Transverse colon (tissue), 3 donors: ENCODE measurements at regions not wholly inside any gene's neighbourhood (a gene's known extent, or its start where the extent isn't known, plus 50 kb on each side); places are given as distances from the start of the nearest gene placed in this dataset.

Experiments
- CTCF ChIP-seq, 5 experiments: fragments of 200-600 bp in 3 of 5; fragments of 450-650 bp in 2 of 5; sonication (generic) in 3 of 5; IDR thresholded peaks; 1 replicate in 2 of 5; 2 replicates in 3 of 5; pipeline ENCODE4 v1.5.1; 2016 to 2017; ENCODE audit warnings: antibody characterized with exemption in 5 of 5, inconsistent platforms in 3 of 5, mild to moderate bottlenecking in 2 of 5, moderate library complexity in 1 of 5
- EP300 ChIP-seq: sonication (generic); formaldehyde crosslinking; IDR thresholded peaks from one replicate; pipeline ENCODE4 v1.6.1; 2017; ENCODE audit warnings: antibody characterized with exemption, low read depth

- TF ChIP-seq EP300 (no peak), CTCF (IDR thresholded peaks at IDR 0.05) (no peak)
Measured at GRCh38 chr15:62485170-62485720, 320.2 kb upstream of the C2CD4B start.
